ENCODE measurements at regions not wholly inside any gene's neighbourhood (a gene's known extent, or its start where the extent isn't known, plus 50 kb on each side); places are given as distances from the start of the nearest gene placed in this dataset.
"Not testable (repeated sequence)": the region's sequence is repeated elsewhere in the genome, so short reads cannot be mapped to it uniquely, and the experiment has no call there.

DNA sequence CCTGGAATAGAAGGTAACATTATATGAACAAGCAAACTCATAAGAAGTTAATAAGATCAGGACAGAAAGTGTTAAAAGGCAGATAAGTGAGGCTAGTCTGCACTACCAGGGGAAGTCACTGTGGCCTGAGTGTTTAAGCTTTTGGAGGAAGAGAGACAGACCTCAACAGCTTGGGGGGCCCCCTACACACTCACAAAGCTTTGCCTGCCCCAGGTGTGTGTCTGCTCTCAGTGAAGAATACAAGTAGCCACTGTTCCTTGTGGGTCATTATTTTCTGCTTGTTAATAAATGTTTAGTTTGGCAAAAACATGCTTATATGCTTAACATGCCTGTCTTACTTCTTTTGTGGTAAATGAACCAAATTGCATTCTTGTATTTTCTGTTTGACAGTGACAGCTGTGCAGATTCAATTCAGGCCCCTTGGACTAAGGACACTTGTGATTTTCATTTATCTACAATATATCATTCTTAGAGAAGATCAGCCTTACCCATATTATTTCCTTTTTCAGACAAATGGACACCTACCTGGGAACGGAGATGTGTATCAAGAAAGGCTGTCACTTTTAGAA, 50.7 kb upstream of the C12orf71 start:
- Histone ChIP-seq H3K4me1 (no peaks in the 10 kb centered on the region), H3K27ac (no peak overlapping the region), H3K4me3 (no peak overlapping the region), H3K27me3 (no peaks in the 10 kb centered on the region), H3K9me3 (no peaks in the 10 kb centered on the region), H3K36me3 (ENCODE audit: low read depth, missing control alignments) (no peaks in the 10 kb centered on the region)
- WGBS, 2 donors: 83 to 96% methylated on average over 1 of the region's 1 CpG
- TF ChIP-seq POLR2A (IDR thresholded peaks at IDR 0.05): no peak
- TF ChIP-seq, protein P1, sequence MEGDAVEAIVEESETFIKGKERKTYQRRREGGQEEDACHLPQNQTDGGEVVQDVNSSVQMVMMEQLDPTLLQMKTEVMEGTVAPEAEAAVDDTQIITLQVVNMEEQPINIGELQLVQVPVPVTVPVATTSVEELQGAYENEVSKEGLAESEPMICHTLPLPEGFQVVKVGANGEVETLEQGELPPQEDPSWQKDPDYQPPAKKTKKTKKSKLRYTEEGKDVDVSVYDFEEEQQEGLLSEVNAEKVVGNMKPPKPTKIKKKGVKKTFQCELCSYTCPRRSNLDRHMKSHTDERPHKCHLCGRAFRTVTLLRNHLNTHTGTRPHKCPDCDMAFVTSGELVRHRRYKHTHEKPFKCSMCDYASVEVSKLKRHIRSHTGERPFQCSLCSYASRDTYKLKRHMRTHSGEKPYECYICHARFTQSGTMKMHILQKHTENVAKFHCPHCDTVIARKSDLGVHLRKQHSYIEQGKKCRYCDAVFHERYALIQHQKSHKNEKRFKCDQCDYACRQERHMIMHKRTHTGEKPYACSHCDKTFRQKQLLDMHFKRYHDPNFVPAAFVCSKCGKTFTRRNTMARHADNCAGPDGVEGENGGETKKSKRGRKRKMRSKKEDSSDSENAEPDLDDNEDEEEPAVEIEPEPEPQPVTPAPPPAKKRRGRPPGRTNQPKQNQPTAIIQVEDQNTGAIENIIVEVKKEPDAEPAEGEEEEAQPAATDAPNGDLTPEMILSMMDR (IDR thresholded peaks at IDR 0.05): no peak
- DNase-seq: no peak
- intact Hi-C loops (cut with DNase I; ENCODE audit: low total_unique reads): no loop called here

DNA sequence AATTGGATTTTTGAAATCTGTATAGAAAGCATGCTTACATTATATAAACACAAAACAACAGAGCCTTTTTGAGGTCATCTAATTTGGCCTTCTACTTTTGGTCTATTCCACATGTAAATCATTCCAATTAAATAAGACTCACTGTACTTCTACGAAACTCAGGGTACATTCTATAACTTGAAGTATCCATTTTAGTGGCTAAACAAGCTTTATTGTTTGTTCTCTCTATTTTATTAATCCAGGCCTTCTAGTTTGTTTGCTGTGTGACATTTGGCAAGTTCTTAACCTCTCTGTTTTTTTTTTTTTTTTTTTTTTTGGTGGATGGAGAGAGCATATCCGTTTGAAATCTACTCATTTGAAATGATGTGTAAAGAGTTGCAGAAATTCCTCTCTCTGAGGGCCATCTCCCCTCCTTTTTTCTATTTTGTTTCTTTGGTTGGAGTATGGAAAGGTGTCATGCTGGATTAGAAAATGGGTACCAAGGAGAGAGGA, 58.1 kb upstream of the C12orf71 start:
- Histone ChIP-seq H3K36me3 (ENCODE audit: low read depth, missing control alignments) (no peaks in the 10 kb centered on the region), H3K27me3 (no peaks in the 10 kb centered on the region), H3K27ac (no peak overlapping the region), H3K9me3 (no peaks in the 10 kb centered on the region), H3K4me1 (no peaks in the 10 kb centered on the region), H3K4me3 (no peak overlapping the region)
- DNase-seq: no peak
- no peak for TF ChIP-seq POLR2A (IDR thresholded peaks at IDR 0.05)
- TF ChIP-seq, protein P1 (IDR thresholded peaks at IDR 0.05): no peak
- 80 to 92% methylated on average over 2 of the region's 2 CpGs for WGBS, 2 donors
- intact Hi-C loops (cut with DNase I; ENCODE audit: low total_unique reads): no loop called here

DNA sequence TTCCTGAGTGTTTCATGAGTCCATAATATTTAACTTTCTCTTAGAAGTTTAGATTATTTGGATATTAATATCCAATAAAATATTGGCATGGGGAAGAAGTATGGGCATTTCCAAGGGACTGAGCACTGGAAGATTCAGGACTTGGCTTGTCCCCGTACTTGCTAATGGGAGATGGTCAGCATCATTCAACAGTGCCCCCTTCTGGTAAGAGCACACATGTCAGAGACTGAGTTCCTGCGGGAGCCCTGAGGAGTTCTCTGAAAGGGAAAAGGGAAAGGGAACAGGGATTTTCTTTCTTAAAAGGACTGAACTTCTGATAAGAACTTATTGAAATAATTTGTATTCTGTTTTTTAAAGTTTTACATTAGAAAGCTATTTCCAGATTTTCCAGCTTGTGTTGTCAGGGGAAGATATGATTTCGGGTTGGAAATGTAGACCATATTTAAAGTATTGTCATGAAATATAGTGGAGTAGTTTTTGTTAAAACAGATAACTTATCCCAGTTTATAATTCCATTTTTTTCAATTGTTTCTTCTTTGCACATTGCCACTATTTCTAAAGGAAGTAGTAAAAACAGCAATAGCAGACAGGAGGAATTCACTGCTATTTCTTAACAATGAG, 59.8 kb upstream of the C12orf71 start:
- DNase-seq: peak; percentile 79
- Histone ChIP-seq H3K27ac (no peak overlapping the region), H3K27me3 (no peaks in the 10 kb centered on the region), H3K4me1 (no peaks in the 10 kb centered on the region), H3K36me3 (ENCODE audit: low read depth, missing control alignments) (no peaks in the 10 kb centered on the region), H3K9me3 (no peaks in the 10 kb centered on the region), H3K4me3 (no peak overlapping the region)
- intact Hi-C loops (cut with DNase I; ENCODE audit: low total_unique reads): no loop called here
- 35 to 40% methylated on average over 3 of the region's 3 CpGs for WGBS, 2 donors
- no peak for TF ChIP-seq POLR2A (IDR thresholded peaks at IDR 0.05)
- TF ChIP-seq, protein P1 (IDR thresholded peaks at IDR 0.05): peak; percentile 48 to 74 (median 65)

DNA sequence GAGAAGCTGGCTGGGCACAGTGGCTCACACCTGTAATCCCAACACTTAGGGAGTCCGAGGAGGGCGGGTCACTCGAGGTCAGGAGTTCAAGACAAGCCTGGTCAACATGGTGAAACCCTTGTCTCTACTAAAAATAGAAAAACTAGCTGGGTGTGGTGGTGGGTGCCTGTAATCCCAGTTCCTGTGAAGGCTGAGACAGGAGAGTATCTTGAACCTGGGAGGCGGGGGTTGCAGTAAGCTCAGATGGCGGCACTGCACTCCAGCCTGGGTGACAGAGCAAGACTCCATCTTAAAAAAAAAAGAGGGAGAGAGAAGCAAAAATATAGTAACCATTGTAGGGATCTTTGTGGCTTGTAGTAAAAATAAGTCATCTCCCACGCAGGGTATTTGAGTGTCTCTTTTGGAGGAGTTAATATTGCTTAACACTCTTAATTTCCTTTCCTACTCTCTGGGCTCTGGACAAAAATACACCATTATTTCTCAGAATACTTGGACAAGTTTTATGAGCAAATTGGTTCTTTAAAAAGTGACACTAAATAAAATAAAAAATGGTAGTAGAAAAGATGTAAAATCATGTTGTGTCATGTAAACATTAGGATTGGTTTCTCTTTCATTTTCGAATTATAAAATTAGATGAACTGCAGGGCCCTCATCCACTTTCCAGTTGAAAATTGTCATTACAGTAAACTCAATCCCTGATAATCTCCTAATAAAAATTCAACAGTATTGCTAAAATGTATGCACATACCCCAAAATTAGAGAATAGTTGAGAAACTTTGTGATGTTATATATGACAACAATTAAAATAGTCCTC, 61.1 kb upstream of the C12orf71 start:
- H3K36me3 ChIP-seq (ENCODE audit: low read depth, missing control alignments): no peaks in the 10 kb centered on the region
- H3K4me3 ChIP-seq: no peak overlapping the region
- DNase-seq: no peak
- TF ChIP-seq, protein P1 (IDR thresholded peaks at IDR 0.05): no peak
- H3K27ac ChIP-seq: no peak overlapping the region
- no peaks in the 10 kb centered on the region for H3K4me1 ChIP-seq
- WGBS, 2 donors: 68 to 85% methylated on average over 7 of the region's 7 CpGs
- no peaks in the 10 kb centered on the region for H3K27me3 ChIP-seq
- intact Hi-C loops (cut with DNase I; ENCODE audit: low total_unique reads): no loop called here
- H3K9me3 ChIP-seq: no peaks in the 10 kb centered on the region

DNA sequence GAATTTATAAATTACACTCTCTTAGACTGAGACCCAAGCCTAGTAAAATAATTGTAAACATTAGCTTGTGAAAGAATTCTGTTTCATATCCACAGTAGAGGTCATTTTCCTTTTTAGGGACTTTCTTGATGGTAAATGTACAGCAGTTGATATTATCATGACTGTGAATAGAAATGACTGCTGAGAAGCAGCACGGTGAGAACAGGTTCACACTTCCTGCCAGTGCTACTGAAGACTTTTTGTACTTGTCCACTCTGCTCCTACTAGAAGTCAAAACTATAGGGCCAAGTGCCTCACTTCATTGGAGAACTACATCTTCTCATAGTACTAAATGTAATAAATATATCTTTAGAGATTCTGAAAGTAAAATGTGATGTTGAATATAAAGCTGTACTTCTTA, 63.3 kb upstream of the C12orf71 start:
- H3K4me1 ChIP-seq; H3K4me3 ChIP-seq; H3K27ac ChIP-seq; DNase-seq; H3K9me3 ChIP-seq; intact Hi-C loops (cut with DNase I; ENCODE audit: low total_unique reads); H3K36me3 ChIP-seq (ENCODE audit: low read depth, missing control alignments); H3K27me3 ChIP-seq: not testable (repeated sequence)
- 42 to 53% methylated on average over 1 of the region's 1 CpG for WGBS, 2 donors
